ENCODE measurements at regions not wholly inside any gene's neighbourhood (a gene's known extent, or its start where the extent isn't known, plus 50 kb on each side); places are given as distances from the start of the nearest gene placed in this dataset.
A peak's percentile ranks its signal among the peaks of the same experiment; 100 is the strongest.

- DNase-seq (ENCODE audit: low read depth, low spot score) = no peak
These were observed 93.0 kb downstream of the MTPAP start for GRCh38 chr10:30256084-30256483.

- no peak for DNase-seq (ENCODE audit: low read depth, low spot score)
These were observed 94.2 kb downstream of the MTPAP start for GRCh38 chr10:30254926-30255325.

GRCh38 chr10:30248728-30249127, 100.3 kb downstream of the MTPAP start:
- no peak for DNase-seq (ENCODE audit: low read depth, low spot score)

GRCh38 chr10:30247704-30248103, 101.4 kb downstream of the MTPAP start:
- no peak for DNase-seq (ENCODE audit: low read depth, low spot score)

- no peak for DNase-seq (ENCODE audit: low read depth, low spot score)
These were observed 107.5 kb downstream of the MTPAP start for GRCh38 chr10:30241422-30242110.

- DNase-seq (ENCODE audit: low read depth, low spot score) = no peak
These were observed 110.2 kb downstream of the MTPAP start for GRCh38 chr10:30238836-30239235.

GRCh38 chr10:30233186-30233959, 115.7 kb downstream of the MTPAP start:
- DNase-seq (ENCODE audit: low read depth, low spot score) = no peak

- DNase-seq (ENCODE audit: low read depth, low spot score) = no peak
These were observed 117.4 kb downstream of the MTPAP start for GRCh38 chr10:30231709-30232108.

- DNase-seq (ENCODE audit: low read depth, low spot score) = no peak
These were observed 117.9 kb downstream of the MTPAP start for GRCh38 chr10:30231071-30231652.

- no peak for DNase-seq (ENCODE audit: low read depth, low spot score)
These were observed 119.5 kb downstream of the MTPAP start for GRCh38 chr10:30229536-30229935.

- no peak for DNase-seq (ENCODE audit: low read depth, low spot score)
These were observed 120.6 kb downstream of the MTPAP start for GRCh38 chr10:30228417-30229036.

- no peak for DNase-seq (ENCODE audit: low read depth, low spot score)
These were observed 121.6 kb downstream of the MTPAP start for GRCh38 chr10:30227481-30227880.

- peak; percentile 20 for DNase-seq (ENCODE audit: low read depth, low spot score)
These were observed 128.9 kb downstream of the MTPAP start for GRCh38 chr10:30219971-30220751.

GRCh38 chr10:30216821-30217220, 132.3 kb downstream of the MTPAP start:
- no peak for DNase-seq (ENCODE audit: low read depth, low spot score)

GRCh38 chr10:30215623-30216022, 133.5 kb downstream of the MTPAP start:
- DNase-seq (ENCODE audit: low read depth, low spot score) = no peak

- no peak for DNase-seq (ENCODE audit: low read depth, low spot score)
These were observed 133.9 kb downstream of the MTPAP start for GRCh38 chr10:30215141-30215540.

GRCh38 chr10:30210296-30210695, 138.8 kb downstream of the MTPAP start:
- no peak for DNase-seq (ENCODE audit: low read depth, low spot score)

GRCh38 chr10:30208330-30208729, 140.7 kb downstream of the MTPAP start:
- DNase-seq (ENCODE audit: low read depth, low spot score) = no peak

GRCh38 chr10:30207485-30208052, 141.5 kb downstream of the MTPAP start:
- peak; percentile 64 for DNase-seq (ENCODE audit: low read depth, low spot score)

GRCh38 chr10:30200017-30200415, 140.6 kb upstream of the JCAD start:
- DNase-seq (ENCODE audit: low read depth, low spot score) = no peak

GRCh38 chr10:30199376-30200016, 140.1 kb upstream of the JCAD start:
- DNase-seq (ENCODE audit: low read depth, low spot score) = no peak

Measured in ELF-1 (cell line).